Neural crest cell (in vitro differentiated cells): ENCODE measurements at regions not wholly inside any gene's neighbourhood (a gene's known extent, or its start where the extent isn't known, plus 50 kb on each side); places are given as distances from the start of the nearest gene placed in this dataset.

Source experiments
- DNase-seq: peaks from one replicate; pipeline ENCODE4 v3.0.0; 2021; ENCODE audit warnings: low read depth, mixed read lengths, low spot score
- H3K27ac Mint-ChIP-seq: one replicate; pipeline ENCODE4 v1.8.0; 2021; ENCODE audit warnings: mild to moderate bottlenecking, mixed read lengths; ENCODE audit not compliant: unreplicated experiment
- H3K27me3 Mint-ChIP-seq: 2 replicates; pipeline ENCODE4 v1.8.0; 2021; ENCODE audit warnings: low read depth, mild to moderate bottlenecking, mixed read lengths
- H3K36me3 Mint-ChIP-seq: 2 replicates; pipeline ENCODE4 v1.8.0; 2021; ENCODE audit warnings: low read depth, mild to moderate bottlenecking, mixed read lengths
- H3K4me1 Mint-ChIP-seq: 2 replicates; pipeline ENCODE4 v1.8.0; 2021; ENCODE audit warnings: mixed read lengths
- H3K4me3 Mint-ChIP-seq: one replicate; pipeline ENCODE4 v1.8.0; 2021; ENCODE audit warnings: mild to moderate bottlenecking, mixed read lengths
- H3K9me3 Mint-ChIP-seq: 2 replicates; pipeline ENCODE4 v1.8.0; 2021; ENCODE audit warnings: mixed read lengths
- CTCF ChIP-seq: fragments of 200-600 bp; sonication (generic); conservative IDR thresholded peaks from 2 replicates; pipeline ENCODE4 v1.5.0; 2021; ENCODE audit warnings: antibody characterized with exemption, mild to moderate bottlenecking

GRCh38 chr6:87899499-87900147 lies 148.0 kb upstream of the SPACA1 start:
- no peak for DNase-seq
- H3K9me3 Mint-ChIP-seq: no peaks in the 10 kb centered on the region
- H3K27me3 Mint-ChIP-seq: no peaks in the 10 kb centered on the region
- TF ChIP-seq CTCF: no peak
- no peak overlapping the region for H3K4me3 Mint-ChIP-seq
- no peak overlapping the region for H3K27ac Mint-ChIP-seq
- H3K4me1 Mint-ChIP-seq: peaks cover 21% of the 10 kb centered on the region
- H3K36me3 Mint-ChIP-seq: no peaks in the 10 kb centered on the region

GRCh38 chr6:87897663-87898062 lies 150.0 kb upstream of the SPACA1 start:
- no peak overlapping the region for H3K27ac Mint-ChIP-seq
- TF ChIP-seq CTCF: no peak
- no peaks in the 10 kb centered on the region for H3K27me3 Mint-ChIP-seq
- no peaks in the 10 kb centered on the region for H3K9me3 Mint-ChIP-seq
- peaks cover 3% of the 10 kb centered on the region for H3K4me1 Mint-ChIP-seq
- no peak for DNase-seq
- no peaks in the 10 kb centered on the region for H3K36me3 Mint-ChIP-seq
- H3K4me3 Mint-ChIP-seq: no peak overlapping the region

- Mint-ChIP-seq H3K4me3 (no peak overlapping the region), H3K4me1 (no peaks in the 10 kb centered on the region), H3K9me3 (no peaks in the 10 kb centered on the region), H3K27ac (no peak overlapping the region), H3K27me3 (no peaks in the 10 kb centered on the region), H3K36me3 (no peaks in the 10 kb centered on the region)
- no peak for TF ChIP-seq CTCF
- no peak for DNase-seq
Measured at GRCh38 chr6:87897013-87897412, 150.6 kb upstream of the SPACA1 start.

- TF ChIP-seq CTCF: no peak
- Mint-ChIP-seq H3K27me3 (no peaks in the 10 kb centered on the region), H3K4me3 (no peak overlapping the region), H3K9me3 (no peaks in the 10 kb centered on the region), H3K27ac (no peak overlapping the region), H3K4me1 (no peaks in the 10 kb centered on the region), H3K36me3 (no peaks in the 10 kb centered on the region)
- DNase-seq: no peak
Measured at GRCh38 chr6:87887266-87887665, 160.4 kb upstream of the SPACA1 start.

GRCh38 chr6:87884203-87884602 lies 163.4 kb upstream of the SPACA1 start:
- H3K27ac Mint-ChIP-seq: no peak overlapping the region
- no peaks in the 10 kb centered on the region for H3K36me3 Mint-ChIP-seq
- no peak for DNase-seq
- H3K4me3 Mint-ChIP-seq: no peak overlapping the region
- no peaks in the 10 kb centered on the region for H3K27me3 Mint-ChIP-seq
- H3K4me1 Mint-ChIP-seq: no peaks in the 10 kb centered on the region
- peaks cover 2% of the 10 kb centered on the region for H3K9me3 Mint-ChIP-seq
- no peak for TF ChIP-seq CTCF
